GM12865 (cell line): ENCODE measurements at regions not wholly inside any gene's neighbourhood (a gene's known extent, or its start where the extent isn't known, plus 50 kb on each side); places are given as distances from the start of the nearest gene placed in this dataset.

ENCODE experiments used
- DNase-seq: peaks from one replicate; pipeline ENCODE4 v3.0.0; 2010; ENCODE audit warnings: low read depth
- H3K4me3 ChIP-seq: 2 replicates; pipeline ENCODE4 v1.5.1; 2011; ENCODE audit warnings: mild to moderate bottlenecking, low read depth, low read length, control low read depth
- CTCF ChIP-seq: IDR thresholded peaks from 2 replicates; pipeline ENCODE4 v1.5.1; 2011; ENCODE audit warnings: low read length, control low read depth, low read depth, inconsistent platforms; ENCODE audit not compliant: insufficient read depth; ENCODE audit errors: missing control alignments

GRCh38 chr17:5950878-5951277, 119.3 kb upstream of the WSCD1 start:
- DNase-seq = no peak
- no peak overlapping the region for H3K4me3 ChIP-seq
- TF ChIP-seq CTCF = no peak

DNA sequence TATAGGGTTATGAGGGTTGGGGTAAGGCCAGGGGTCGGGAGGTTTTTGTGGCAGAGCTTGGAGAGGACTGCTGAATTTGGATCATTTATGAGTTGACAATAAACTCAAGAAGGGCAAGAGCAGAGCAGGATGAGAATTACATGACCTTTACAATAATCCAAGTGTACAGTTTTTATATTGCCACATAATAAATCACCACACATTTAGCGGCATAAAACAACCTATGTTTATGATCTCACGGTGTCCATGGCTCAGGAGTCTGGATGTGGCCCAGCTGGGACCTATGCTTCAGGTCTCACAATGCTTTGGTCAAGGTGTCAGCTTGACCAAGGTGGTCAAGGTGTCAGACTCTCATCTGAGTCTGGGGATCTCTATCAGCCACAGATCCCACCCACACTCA, 118.3 kb upstream of the WSCD1 start:
- no peak overlapping the region for H3K4me3 ChIP-seq
- no peak for TF ChIP-seq CTCF
- DNase-seq = no peak

GRCh38 chr17:5952518-5952917, 117.7 kb upstream of the WSCD1 start:
- TF ChIP-seq CTCF = no peak
- DNase-seq = no peak
- H3K4me3 ChIP-seq = no peak overlapping the region

GRCh38 chr17:5955764-5956163, 114.4 kb upstream of the WSCD1 start:
- no peak for DNase-seq
- TF ChIP-seq CTCF = no peak

GRCh38 chr17:5958850-5959249, 111.3 kb upstream of the WSCD1 start:
- no peak for TF ChIP-seq CTCF
- H3K4me3 ChIP-seq = no peak overlapping the region
- no peak for DNase-seq

More at GRCh38 chr17:5955764-5956163, 114.4 kb upstream of the WSCD1 start:
- no peak overlapping the region for H3K4me3 ChIP-seq

DNA sequence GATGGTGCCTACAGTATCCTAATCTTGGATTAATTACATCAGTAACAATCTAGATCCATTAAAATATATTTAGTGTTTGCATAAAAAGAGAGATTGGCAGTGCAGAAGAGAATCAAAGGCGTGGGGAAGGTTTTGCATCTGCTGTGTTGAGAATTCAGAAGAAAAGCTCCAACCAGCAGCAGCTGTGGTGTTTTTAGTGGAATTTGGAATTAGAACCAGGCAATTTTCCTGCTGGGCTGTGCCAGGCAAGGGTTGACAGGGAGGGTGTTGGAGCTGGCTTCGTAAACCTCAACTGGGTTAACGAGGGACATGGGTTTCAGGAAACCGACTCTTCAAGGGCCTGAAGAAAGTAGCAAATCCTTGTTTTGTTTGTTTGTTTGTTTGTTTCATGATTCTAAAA, 107.8 kb upstream of the WSCD1 start:
- H3K4me3 ChIP-seq = no peak overlapping the region
- TF ChIP-seq CTCF = no peak
- DNase-seq = no peak

DNA sequence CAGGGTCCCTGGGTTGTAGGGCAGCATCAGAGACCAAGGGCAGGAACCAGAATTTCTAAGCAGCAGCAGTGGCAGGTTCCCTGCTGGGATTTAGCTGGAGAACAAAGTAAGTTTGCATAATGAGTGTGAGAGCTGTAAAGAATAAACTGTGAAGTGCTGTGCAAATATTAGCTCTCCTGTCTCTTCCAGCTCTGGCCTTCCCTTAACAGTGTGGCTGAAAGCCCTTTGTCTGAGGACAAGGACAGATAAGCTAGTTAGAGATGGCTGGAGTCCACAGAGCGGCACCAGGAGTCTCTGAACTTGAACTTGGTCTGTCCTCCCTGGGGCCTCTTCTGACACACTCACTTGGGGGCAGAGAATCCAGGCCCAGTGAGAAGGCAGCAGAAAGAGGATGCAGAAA, 98.2 kb upstream of the WSCD1 start:
- no peak for DNase-seq
- TF ChIP-seq CTCF = no peak
- H3K4me3 ChIP-seq = no peak overlapping the region
